HCT116 (cell line): ENCODE measurements at regions not wholly inside any gene's neighbourhood (a gene's known extent, or its start where the extent isn't known, plus 50 kb on each side); places are given as distances from the start of the nearest gene placed in this dataset.

Experiments
- ATAC-seq: fragments of 200-7000 bp; cut with Tn5 transposase; 2 replicates; pipeline ENCODE4 v1.9.1; 2020; ENCODE audit warnings: mild to moderate bottlenecking, moderate library complexity
- BruUV-seq: library from RNA; stranded (reverse); fragments of 400-500 nt; replicated peaks from 2 replicates; lab custom pipeline; 2021; lab: Mats Ljungman, UMichigan
- CTCF ChIA-PET: fragments of 300-600 bp; sonication (Branson Sonifier 250); formaldehyde crosslinking; loops from one replicate; lab custom pipeline; 2021; ENCODE audit warnings: antibody characterized with exemption; lab: Charles Lee
- POLR2A ChIA-PET: fragments of 300-600, 350-600 bp; sonication (Branson Sonifier 250); formaldehyde crosslinking; loops from one replicate; lab custom pipeline; 2021; ENCODE audit warnings: antibody characterized with exemption; lab: Charles Lee
- RAD21 ChIA-PET, 2 experiments: fragments of 300-600 bp; sonication (Branson Sonifier 250); formaldehyde crosslinking; loops; one replicate each; lab custom pipeline; 2023; ENCODE audit warnings: low total read pairs in 2 of 2; ENCODE audit not compliant: uncharacterized antibody in 2 of 2, unreplicated experiment in 2 of 2, low non-redundant PET in 1 of 2; lab: Charles Lee
- DNase-seq: peaks from one replicate; pipeline ENCODE4 v3.0.0-alpha.2; 2010; ENCODE audit warnings: low read depth, low spot score
- H2AFZ ChIP-seq: fragments of 200-600 bp; shearing (Covaris generic), sonication (generic); 2 replicates; pipeline ENCODE4 v1.6.1; 2017; ENCODE audit warnings: low read depth, mixed run types, mixed read lengths, antibody characterized with exemption, low read length; ENCODE audit not compliant: poor library complexity, severe bottlenecking
- H3K27ac ChIP-seq: 2 replicates; pipeline ENCODE4 v1.5.1; 2012; ENCODE audit warnings: low read depth, low read length
- H3K27me3 ChIP-seq: fragments of 200-600 bp; sonication (generic); 2 replicates; pipeline ENCODE4 v1.6.1; 2016; ENCODE audit warnings: mixed run types, low read length, mixed read lengths; ENCODE audit not compliant: insufficient read depth
- H3K36me3 ChIP-seq, 2 experiments: fragments of 200-500 bp in 1 of 2; fragments of 200-600 bp in 1 of 2; sonication (Bioruptor generic) in 1 of 2; sonication (generic) in 1 of 2; 2 replicates each; pipeline versions ENCODE4 v1.5.1 to v1.6.1; 2014 to 2016; ENCODE audit warnings: low read length in 2 of 2, inconsistent platforms in 1 of 2, mixed read lengths in 1 of 2, mixed run types in 1 of 2; ENCODE audit not compliant: insufficient read depth in 2 of 2, control insufficient read depth in 1 of 2
- H3K4me1 ChIP-seq, 2 experiments: fragments of 200-600 bp in 1 of 2; sonication (generic) in 1 of 2; 2 replicates each; pipeline versions ENCODE4 v1.5.1 to v1.6.1; 2012 to 2017; ENCODE audit warnings: low read length in 2 of 2, inconsistent platforms in 1 of 2, mild to moderate bottlenecking in 1 of 2, mixed read lengths in 1 of 2, mixed run types in 1 of 2, moderate library complexity in 1 of 2; ENCODE audit not compliant: insufficient read depth in 2 of 2, control insufficient read depth in 1 of 2
- H3K4me2 ChIP-seq: fragments of 200-600 bp; sonication (generic); 2 replicates; pipeline ENCODE4 v1.6.1; 2017; ENCODE audit warnings: mixed run types, low read length, mixed read lengths
- H3K4me3 ChIP-seq, 2 experiments: fragments of 200-600 bp in 1 of 2; sonication (generic) in 1 of 2; replicated peaks in 1 of 2; 2 replicates each; pipeline ENCODE4 v1.5.1; 2011 to 2016; ENCODE audit warnings: low read length in 2 of 2, control low read depth in 1 of 2, low read depth in 1 of 2, mild to moderate bottlenecking in 1 of 2, mixed read lengths in 1 of 2, mixed run types in 1 of 2
- H3K79me2 ChIP-seq: fragments of 200-600 bp; sonication (generic); 2 replicates; pipeline ENCODE4 v1.6.1; 2017; ENCODE audit warnings: mild to moderate bottlenecking, mixed run types, low read length, moderate library complexity, mixed read lengths; ENCODE audit not compliant: insufficient read depth
- H3K9ac ChIP-seq: fragments of 200-600 bp; sonication (generic); 2 replicates; pipeline ENCODE4 v1.6.1; 2016; ENCODE audit warnings: low read length, mixed read lengths
- H3K9me2 ChIP-seq: fragments of 200-600 bp; sonication (generic), shearing (Covaris generic); 2 replicates; pipeline ENCODE4 v1.6.1; 2017; ENCODE audit warnings: mixed run types, mild to moderate bottlenecking, moderate library complexity; ENCODE audit not compliant: insufficient read depth
- H3K9me3 ChIP-seq, 2 experiments: fragments of 200-500 bp in 1 of 2; fragments of 200-600 bp in 1 of 2; sonication (Bioruptor generic) in 1 of 2; sonication (generic) in 1 of 2; 2 replicates each; pipeline ENCODE4 v1.6.1; 2014 to 2017; ENCODE audit warnings: low read length in 2 of 2, mixed read lengths in 2 of 2, inconsistent platforms in 1 of 2, low read depth in 1 of 2, mild to moderate bottlenecking in 1 of 2, mixed run types in 1 of 2, moderate library complexity in 1 of 2; ENCODE audit not compliant: control insufficient read depth in 1 of 2, insufficient read depth in 1 of 2
- H4K20me1 ChIP-seq: fragments of 200-600 bp; sonication (generic), shearing (Covaris generic); 2 replicates; pipeline ENCODE4 v1.6.1; 2017; ENCODE audit warnings: mixed run types, mild to moderate bottlenecking, moderate library complexity; ENCODE audit not compliant: insufficient read depth
- CBX3 ChIP-seq: IDR thresholded peaks from 2 replicates; pipeline ENCODE4 v1.6.1; 2012; ENCODE audit warnings: low read depth
- CEBPB ChIP-seq: IDR thresholded peaks from 2 replicates; pipeline ENCODE4 v1.6.1; 2012; ENCODE audit warnings: low read depth
- ELF1 ChIP-seq: IDR thresholded peaks from 2 replicates; pipeline ENCODE4 v1.6.1; 2012; ENCODE audit warnings: low read depth, borderline replicate concordance
- FOSL1 ChIP-seq: IDR thresholded peaks from 2 replicates; pipeline ENCODE4 v1.6.1; 2012; ENCODE audit warnings: low read depth
- POLR2A ChIP-seq: IDR thresholded peaks from 2 replicates; pipeline ENCODE4 v1.7.0; 2011; ENCODE audit warnings: borderline replicate concordance; ENCODE audit not compliant: insufficient read depth, insufficient read length; ENCODE audit errors: extremely low read depth
- RAD21 ChIP-seq: IDR thresholded peaks from 2 replicates; pipeline ENCODE4 v1.6.1; 2012; ENCODE audit warnings: low read depth, mild to moderate bottlenecking
- SIN3A ChIP-seq: IDR thresholded peaks from 2 replicates; pipeline ENCODE4 v1.6.1; 2012; ENCODE audit warnings: low read depth
- SP1 ChIP-seq: IDR thresholded peaks from 2 replicates; pipeline ENCODE4 v1.6.1; 2012; ENCODE audit warnings: low read depth
- SRF ChIP-seq: IDR thresholded peaks from 2 replicates; pipeline ENCODE4 v1.6.1; 2012; ENCODE audit warnings: low read depth
- TCF7L2 ChIP-seq: IDR thresholded peaks from 2 replicates; pipeline ENCODE4 v1.7.0; 2011; ENCODE audit warnings: borderline replicate concordance, inconsistent platforms; ENCODE audit not compliant: insufficient read depth, insufficient read length; ENCODE audit errors: extremely low read depth
- YY1 ChIP-seq: IDR thresholded peaks from 2 replicates; pipeline ENCODE4 v1.6.1; 2011; ENCODE audit warnings: low read length, low read depth, moderate library complexity, mild to moderate bottlenecking; ENCODE audit not compliant: insufficient replicate concordance; ENCODE audit errors: extremely low read depth
- ZFX ChIP-seq: fragments of 450-650 bp; IDR thresholded peaks from 2 replicates; pipeline ENCODE4 v1.6.1; 2017
- intact Hi-C: fragments of 100-400 bp; cut with micrococcal nuclease; formaldehyde crosslinking; loops from 2 replicates; pipeline ENCODE4 v1.10.0; 2022
- TF ChIP-seq, protein P1 (sequence below): IDR thresholded peaks from 2 replicates; pipeline ENCODE4 v1.6.1; 2011; ENCODE audit warnings: mild to moderate bottlenecking, low read length, moderate library complexity; ENCODE audit not compliant: insufficient replicate concordance; ENCODE audit errors: extremely low read depth
- TF ChIP-seq, protein P2 (sequence below): IDR thresholded peaks from 2 replicates; pipeline ENCODE4 v1.6.1; 2012; ENCODE audit warnings: low read depth
- TF ChIP-seq, protein P3 (sequence below): IDR thresholded peaks from 2 replicates; pipeline ENCODE4 v1.6.1; 2012

DNA sequence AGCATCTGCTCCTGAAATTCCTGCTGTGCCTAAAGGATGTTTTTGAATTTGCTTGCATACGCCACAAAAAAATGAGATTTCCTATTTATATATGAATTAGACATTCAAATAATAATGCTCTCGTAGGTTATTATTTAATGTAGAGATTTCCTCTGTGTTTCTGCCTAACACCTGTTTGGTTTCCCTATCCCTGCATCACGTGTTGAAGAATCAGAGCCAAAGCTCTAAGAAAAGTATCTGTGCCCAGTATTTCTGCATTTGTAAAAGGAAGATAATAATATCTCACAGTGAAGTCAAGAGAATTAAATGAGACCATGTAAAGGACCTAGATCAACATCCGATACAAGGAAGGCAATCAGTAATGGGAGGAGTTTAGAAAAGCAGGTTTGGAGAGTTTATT, 179.5 kb downstream of the HNRNPD start:
- intact Hi-C loops, result no loop called here
- ChIA-PET RAD21 (no interaction called here), POLR2A (no interaction called here), CTCF (no interaction called here)
- Histone ChIP-seq H3K4me1 (no peaks in the 10 kb centered on the region), H3K9me2 (no peaks in the 10 kb centered on the region), H3K27me3 (0 out of 2 replicates have a peak, but pooled peaks cover 14% of the 10 kb centered on the region), H3K79me2 (no peaks in the 10 kb centered on the region), H3K36me3 (no peaks in the 10 kb centered on the region), H3K4me2 (no peak overlapping the region), H3K9me3 (no peaks in the 10 kb centered on the region), H4K20me1 (no peaks in the 10 kb centered on the region), H3K9ac (no peak overlapping the region), H3K27ac (no peak overlapping the region), H3K4me3 (no peak overlapping the region), H2AFZ (no peak overlapping the region)
- BruUV-seq, result no TSS peak
- no peak for DNase-seq
- TF ChIP-seq CBX3, result no peak
- TF ChIP-seq SP1, result no peak
- ATAC-seq, result no peak

DNA sequence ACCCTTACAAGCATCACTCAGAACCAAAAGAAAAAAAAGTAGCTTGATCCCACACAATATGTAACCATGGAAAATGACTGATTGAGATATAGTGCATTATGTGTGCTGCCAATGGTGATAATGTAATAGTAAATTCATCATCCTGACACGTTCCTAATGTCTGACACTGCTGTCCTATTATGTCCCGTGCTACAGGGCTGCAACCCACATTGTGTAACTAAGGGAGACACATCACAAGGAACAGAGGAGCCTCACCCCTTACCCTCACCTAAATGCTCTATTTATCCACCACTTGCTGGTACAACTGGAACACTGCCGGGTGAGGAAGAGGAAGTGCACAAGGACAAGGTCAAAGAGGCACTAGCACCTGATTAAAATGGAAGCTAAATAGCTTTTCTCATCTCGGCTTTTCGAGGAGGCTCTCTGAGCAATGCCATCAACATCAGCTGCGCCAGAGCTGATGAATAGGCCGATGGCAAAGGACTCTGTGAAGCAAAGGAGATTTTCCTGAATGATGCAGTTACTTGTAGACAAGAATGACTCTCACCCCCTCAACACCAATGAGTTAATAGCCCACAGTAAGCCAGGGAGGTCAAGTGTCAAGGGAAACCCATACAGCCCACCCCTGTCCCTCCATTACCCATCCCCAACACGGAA, 181.6 kb downstream of the HNRNPD start:
- no TSS peak for BruUV-seq
- no peaks in the 10 kb centered on the region for H3K9me3 ChIP-seq
- H3K27ac ChIP-seq, result no peak overlapping the region
- H3K4me1 ChIP-seq, result no peaks in the 10 kb centered on the region
- no peak for DNase-seq
- intact Hi-C loops, result no loop called here
- no peak for ATAC-seq
- no peak overlapping the region for H2AFZ ChIP-seq
- no peaks in the 10 kb centered on the region for H3K79me2 ChIP-seq
- ChIA-PET RAD21 (no interaction called here), CTCF (no interaction called here), POLR2A (no interaction called here)
- H4K20me1 ChIP-seq, result no peaks in the 10 kb centered on the region
- H3K9ac ChIP-seq, result no peak overlapping the region
- no peaks in the 10 kb centered on the region for H3K36me3 ChIP-seq
- no peaks in the 10 kb centered on the region for H3K9me2 ChIP-seq
- no peak overlapping the region for H3K4me2 ChIP-seq
- H3K4me3 ChIP-seq, result no peak overlapping the region
- H3K27me3 ChIP-seq, result peaks cover 16% of the 10 kb centered on the region; the same call in 1 of the 2 replicates
- no peak for TF ChIP-seq SIN3A
- no peak for TF ChIP-seq FOSL1
- TF ChIP-seq POLR2A, result no peak
- no peak for TF ChIP-seq ELF1
- no peak for TF ChIP-seq YY1
- TF ChIP-seq, protein P1, sequence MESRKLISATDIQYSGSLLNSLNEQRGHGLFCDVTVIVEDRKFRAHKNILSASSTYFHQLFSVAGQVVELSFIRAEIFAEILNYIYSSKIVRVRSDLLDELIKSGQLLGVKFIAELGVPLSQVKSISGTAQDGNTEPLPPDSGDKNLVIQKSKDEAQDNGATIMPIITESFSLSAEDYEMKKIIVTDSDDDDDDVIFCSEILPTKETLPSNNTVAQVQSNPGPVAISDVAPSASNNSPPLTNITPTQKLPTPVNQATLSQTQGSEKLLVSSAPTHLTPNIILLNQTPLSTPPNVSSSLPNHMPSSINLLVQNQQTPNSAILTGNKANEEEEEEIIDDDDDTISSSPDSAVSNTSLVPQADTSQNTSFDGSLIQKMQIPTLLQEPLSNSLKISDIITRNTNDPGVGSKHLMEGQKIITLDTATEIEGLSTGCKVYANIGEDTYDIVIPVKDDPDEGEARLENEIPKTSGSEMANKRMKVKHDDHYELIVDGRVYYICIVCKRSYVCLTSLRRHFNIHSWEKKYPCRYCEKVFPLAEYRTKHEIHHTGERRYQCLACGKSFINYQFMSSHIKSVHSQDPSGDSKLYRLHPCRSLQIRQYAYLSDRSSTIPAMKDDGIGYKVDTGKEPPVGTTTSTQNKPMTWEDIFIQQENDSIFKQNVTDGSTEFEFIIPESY, result no peak
- no peak for TF ChIP-seq ZFX
- no peak for TF ChIP-seq SRF
- no peak for TF ChIP-seq RAD21
- no peak for TF ChIP-seq TCF7L2
- TF ChIP-seq, protein P2, sequence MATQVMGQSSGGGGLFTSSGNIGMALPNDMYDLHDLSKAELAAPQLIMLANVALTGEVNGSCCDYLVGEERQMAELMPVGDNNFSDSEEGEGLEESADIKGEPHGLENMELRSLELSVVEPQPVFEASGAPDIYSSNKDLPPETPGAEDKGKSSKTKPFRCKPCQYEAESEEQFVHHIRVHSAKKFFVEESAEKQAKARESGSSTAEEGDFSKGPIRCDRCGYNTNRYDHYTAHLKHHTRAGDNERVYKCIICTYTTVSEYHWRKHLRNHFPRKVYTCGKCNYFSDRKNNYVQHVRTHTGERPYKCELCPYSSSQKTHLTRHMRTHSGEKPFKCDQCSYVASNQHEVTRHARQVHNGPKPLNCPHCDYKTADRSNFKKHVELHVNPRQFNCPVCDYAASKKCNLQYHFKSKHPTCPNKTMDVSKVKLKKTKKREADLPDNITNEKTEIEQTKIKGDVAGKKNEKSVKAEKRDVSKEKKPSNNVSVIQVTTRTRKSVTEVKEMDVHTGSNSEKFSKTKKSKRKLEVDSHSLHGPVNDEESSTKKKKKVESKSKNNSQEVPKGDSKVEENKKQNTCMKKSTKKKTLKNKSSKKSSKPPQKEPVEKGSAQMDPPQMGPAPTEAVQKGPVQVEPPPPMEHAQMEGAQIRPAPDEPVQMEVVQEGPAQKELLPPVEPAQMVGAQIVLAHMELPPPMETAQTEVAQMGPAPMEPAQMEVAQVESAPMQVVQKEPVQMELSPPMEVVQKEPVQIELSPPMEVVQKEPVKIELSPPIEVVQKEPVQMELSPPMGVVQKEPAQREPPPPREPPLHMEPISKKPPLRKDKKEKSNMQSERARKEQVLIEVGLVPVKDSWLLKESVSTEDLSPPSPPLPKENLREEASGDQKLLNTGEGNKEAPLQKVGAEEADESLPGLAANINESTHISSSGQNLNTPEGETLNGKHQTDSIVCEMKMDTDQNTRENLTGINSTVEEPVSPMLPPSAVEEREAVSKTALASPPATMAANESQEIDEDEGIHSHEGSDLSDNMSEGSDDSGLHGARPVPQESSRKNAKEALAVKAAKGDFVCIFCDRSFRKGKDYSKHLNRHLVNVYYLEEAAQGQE, result no peak
- no peak for TF ChIP-seq CBX3
- TF ChIP-seq CEBPB, result no peak
- TF ChIP-seq, protein P3, sequence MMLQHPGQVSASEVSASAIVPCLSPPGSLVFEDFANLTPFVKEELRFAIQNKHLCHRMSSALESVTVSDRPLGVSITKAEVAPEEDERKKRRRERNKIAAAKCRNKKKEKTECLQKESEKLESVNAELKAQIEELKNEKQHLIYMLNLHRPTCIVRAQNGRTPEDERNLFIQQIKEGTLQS, result no peak
